HG03520 (cell line): ENCODE measurements at regions not wholly inside any gene's neighbourhood (a gene's known extent, or its start where the extent isn't known, plus 50 kb on each side); places are given as distances from the start of the nearest gene placed in this dataset.

Source experiments
- ATAC-seq: cut with Tn5 transposase; IDR thresholded peaks from one replicate; pipeline ENCODE4 v1.9.1; 2021; ENCODE audit warnings: mild to moderate bottlenecking, moderate library complexity; ENCODE audit not compliant: unreplicated experiment

GRCh38 chr15:70198441-70199123 is 100.9 kb upstream of the TLE3 start:
- no peak for ATAC-seq

GRCh38 chr15:70197945-70198361 is 100.2 kb upstream of the TLE3 start:
- no peak for ATAC-seq

- ATAC-seq: no peak
These were observed 99.7 kb upstream of the TLE3 start for GRCh38 chr15:70197318-70197944.

GRCh38 chr15:70196372-70197316 is 98.9 kb upstream of the TLE3 start:
- peak; percentile 90 for ATAC-seq

- ATAC-seq: no peak
These were observed 98.0 kb upstream of the TLE3 start for GRCh38 chr15:70195587-70196305.

GRCh38 chr15:70195171-70195570 is 97.5 kb upstream of the TLE3 start:
- no peak for ATAC-seq

GRCh38 chr15:70194266-70194665 is 96.5 kb upstream of the TLE3 start:
- ATAC-seq: no peak

GRCh38 chr15:70193734-70194133 is 96.0 kb upstream of the TLE3 start:
- no peak for ATAC-seq

GRCh38 chr15:70192490-70192889 is 94.8 kb upstream of the TLE3 start:
- no peak for ATAC-seq

- ATAC-seq: no peak
These were observed 94.3 kb upstream of the TLE3 start for GRCh38 chr15:70192041-70192440.

- no peak for ATAC-seq
These were observed 93.2 kb upstream of the TLE3 start for GRCh38 chr15:70190965-70191364.

GRCh38 chr15:70189826-70190695 is 92.3 kb upstream of the TLE3 start:
- no peak for ATAC-seq

- no peak for ATAC-seq
These were observed 90.6 kb upstream of the TLE3 start for GRCh38 chr15:70188286-70188685.

GRCh38 chr15:70187331-70187730 is 89.6 kb upstream of the TLE3 start:
- no peak for ATAC-seq

- no peak for ATAC-seq
These were observed 88.4 kb upstream of the TLE3 start for GRCh38 chr15:70186152-70186551.

GRCh38 chr15:70185251-70185711 is 87.6 kb upstream of the TLE3 start:
- no peak for ATAC-seq

GRCh38 chr15:70182858-70183695 is 85.4 kb upstream of the TLE3 start:
- ATAC-seq: no peak

- ATAC-seq: no peak
These were observed 84.0 kb upstream of the TLE3 start for GRCh38 chr15:70181626-70182255.
